Trophoblast cell (in vitro differentiated cells and primary cell): ENCODE measurements at regions not wholly inside any gene's neighbourhood (a gene's known extent, or its start where the extent isn't known, plus 50 kb on each side); places are given as distances from the start of the nearest gene placed in this dataset.

Source experiments
- DNase-seq, 2 donors: peaks; one replicate each; pipeline ENCODE4 v3.0.0-alpha.2; 2016
- H2AFZ ChIP-seq: 2 replicates; pipeline ENCODE4 v1.6.1; 2013; ENCODE audit warnings: low read length, moderate library complexity, mild to moderate bottlenecking; ENCODE audit not compliant: insufficient read depth, poor library complexity
- H2AK5ac ChIP-seq: 2 replicates; pipeline ENCODE4 v1.6.1; 2013; ENCODE audit warnings: mild to moderate bottlenecking, low read length
- H2BK120ac ChIP-seq: 2 replicates; pipeline ENCODE4 v1.6.1; 2013; ENCODE audit warnings: low read length, mild to moderate bottlenecking, moderate library complexity; ENCODE audit not compliant: insufficient read depth, poor library complexity
- H2BK12ac ChIP-seq: 2 replicates; pipeline ENCODE4 v1.6.1; 2013; ENCODE audit warnings: mild to moderate bottlenecking, low read length, moderate library complexity
- H2BK5ac ChIP-seq: 2 replicates; pipeline ENCODE4 v1.6.1; 2013; ENCODE audit warnings: low read length, low read depth, moderate library complexity, mild to moderate bottlenecking; ENCODE audit not compliant: poor library complexity
- H3K14ac ChIP-seq: 2 replicates; pipeline ENCODE4 v1.6.1; 2013; ENCODE audit warnings: mild to moderate bottlenecking, low read length
- H3K18ac ChIP-seq: 2 replicates; pipeline ENCODE4 v1.6.1; 2013; ENCODE audit warnings: mild to moderate bottlenecking, low read length
- H3K23ac ChIP-seq: 2 replicates; pipeline ENCODE4 v1.6.1; 2013; ENCODE audit warnings: low read length
- H3K27ac ChIP-seq: 2 replicates; pipeline ENCODE4 v1.5.1; 2013; ENCODE audit warnings: low read depth, mild to moderate bottlenecking, inconsistent platforms, low read length, moderate library complexity
- H3K27me3 ChIP-seq: 2 replicates; pipeline ENCODE4 v1.6.1; 2013; ENCODE audit warnings: inconsistent platforms, mild to moderate bottlenecking, low read length, moderate library complexity; ENCODE audit not compliant: insufficient read depth
- H3K36me3 ChIP-seq, 2 experiments: 1 replicate in 1 of 2; 2 replicates in 1 of 2; pipeline ENCODE4 v1.6.1; 2013; ENCODE audit warnings: low read length in 2 of 2, mild to moderate bottlenecking in 2 of 2, moderate library complexity in 1 of 2; ENCODE audit not compliant: insufficient read depth in 2 of 2, control insufficient read depth in 1 of 2
- H3K4ac ChIP-seq: 2 replicates; pipeline ENCODE4 v1.6.1; 2013; ENCODE audit warnings: low read depth, mild to moderate bottlenecking, low read length, moderate library complexity
- H3K4me1 ChIP-seq, 2 experiments: 1 replicate in 1 of 2; 2 replicates in 1 of 2; pipeline ENCODE4 v1.6.1; 2013; ENCODE audit warnings: low read length in 2 of 2, mild to moderate bottlenecking in 2 of 2, moderate library complexity in 1 of 2; ENCODE audit not compliant: insufficient read depth in 2 of 2, control insufficient read depth in 1 of 2
- H3K4me2 ChIP-seq: 2 replicates; pipeline ENCODE4 v1.6.1; 2013; ENCODE audit warnings: inconsistent platforms, mild to moderate bottlenecking, low read length, moderate library complexity
- H3K4me3 ChIP-seq: 2 replicates; pipeline ENCODE4 v1.5.1; 2013; ENCODE audit warnings: mild to moderate bottlenecking, low read depth, low read length, inconsistent platforms
- H3K79me1 ChIP-seq: one replicate; pipeline ENCODE4 v1.6.1; 2013; ENCODE audit warnings: low read length
- H3K79me2 ChIP-seq: 2 replicates; pipeline ENCODE4 v1.6.1; 2013; ENCODE audit warnings: low read length, mild to moderate bottlenecking; ENCODE audit not compliant: control insufficient read depth, insufficient read depth, poor library complexity
- H3K9ac ChIP-seq: 2 replicates; pipeline ENCODE4 v1.6.1; 2013; ENCODE audit warnings: mild to moderate bottlenecking, low read length
- H3K9me3 ChIP-seq: 2 replicates; pipeline ENCODE4 v1.6.1; 2013; ENCODE audit warnings: low read depth, mild to moderate bottlenecking, control low read depth, inconsistent platforms, low read length; ENCODE audit not compliant: insufficient read depth
- H4K12ac ChIP-seq: 2 replicates; pipeline ENCODE4 v1.6.1; 2013; ENCODE audit warnings: low read depth, mild to moderate bottlenecking, low read length, moderate library complexity
- H4K8ac ChIP-seq: 2 replicates; pipeline ENCODE4 v1.6.1; 2013; ENCODE audit warnings: low read depth, mild to moderate bottlenecking, low read length, moderate library complexity
- H4K91ac ChIP-seq: one replicate; pipeline ENCODE4 v1.6.1; 2013; ENCODE audit warnings: low read depth, mild to moderate bottlenecking, low read length, moderate library complexity
- WGBS: extraction: QIAGEN DNeasy Blood & Tissue Kit; methylation state at CpG from one replicate; pipeline ENCODE4 v1.1.7; 2013; ENCODE audit warnings: missing lambda C conversion rate; ENCODE audit not compliant: insufficient read length, insufficient coverage; ENCODE audit errors: extremely low coverage; 5-methylcytosine and 5-hydroxymethylcytosine counted together

DNA sequence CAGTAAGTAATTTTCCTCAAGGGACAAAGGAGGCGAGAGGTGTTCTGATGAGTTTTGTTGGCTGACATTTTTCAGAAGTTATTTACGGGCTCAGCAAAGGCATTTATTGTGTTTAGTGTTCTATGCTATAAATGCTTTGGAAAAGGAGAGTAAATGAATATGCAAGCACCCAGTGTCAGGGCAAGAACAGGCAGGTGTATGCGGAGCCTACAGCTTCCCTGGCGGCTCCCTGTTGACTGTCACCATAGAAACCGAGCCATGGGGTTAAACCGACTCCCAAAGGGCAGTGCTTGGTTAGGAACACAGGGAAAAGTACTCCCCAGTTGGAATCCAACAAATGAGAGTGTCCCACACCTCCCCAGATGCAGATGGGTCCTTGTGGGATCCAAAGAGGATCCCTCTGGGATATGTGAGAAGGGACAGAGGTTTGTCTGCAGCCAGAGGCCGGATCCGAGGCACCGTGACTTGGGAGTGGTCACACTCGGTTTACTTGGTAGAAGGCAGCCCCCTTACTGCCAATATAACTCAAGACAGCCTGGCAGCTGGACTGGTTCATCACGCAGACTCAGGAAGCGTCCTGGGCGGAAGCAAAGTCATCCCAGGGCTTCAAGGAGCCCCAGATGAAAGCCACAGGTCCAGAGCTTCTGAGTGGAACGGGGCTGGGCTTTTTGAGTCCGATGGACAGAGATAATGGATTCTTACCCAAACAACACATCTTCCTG, 329.7 kb downstream of the CTTN start:
- no peak overlapping the region for H2BK5ac ChIP-seq
- H4K8ac ChIP-seq: no peak overlapping the region
- H3K18ac ChIP-seq: no peak overlapping the region
- no peak overlapping the region for H3K4me2 ChIP-seq
- H2BK12ac ChIP-seq: no peak overlapping the region
- no peaks in the 10 kb centered on the region for H3K79me2 ChIP-seq
- H3K9me3 ChIP-seq: no peaks in the 10 kb centered on the region
- no peaks in the 10 kb centered on the region for H3K79me1 ChIP-seq
- H3K27ac ChIP-seq: no peak overlapping the region
- H3K23ac ChIP-seq: no peak overlapping the region
- H3K36me3 ChIP-seq: no peaks in the 10 kb centered on the region
- H3K14ac ChIP-seq: no peak overlapping the region
- H3K4me3 ChIP-seq: no peak overlapping the region
- no peak overlapping the region for H4K91ac ChIP-seq
- no peak overlapping the region for H3K4ac ChIP-seq
- DNase-seq: no peak
- H2BK120ac ChIP-seq: no peak overlapping the region
- no peak overlapping the region for H2AK5ac ChIP-seq
- WGBS: no CpG with 5 or more reads among the region's 15 CpGs
- peaks cover 4 to 5% of the 10 kb centered on the region in 2 experiments for H3K4me1 ChIP-seq
- H2AFZ ChIP-seq: no peak overlapping the region
- H3K9ac ChIP-seq: no peak overlapping the region
- no peaks in the 10 kb centered on the region for H3K27me3 ChIP-seq
- no peak overlapping the region for H4K12ac ChIP-seq

GRCh38 chr11:70729949-70730348, 331.6 kb downstream of the CTTN start:
- Histone ChIP-seq H3K18ac (no peak overlapping the region), H4K12ac (no peak overlapping the region), H3K9ac (no peak overlapping the region), H2AFZ (no peak overlapping the region), H2BK12ac (no peak overlapping the region), H3K27me3 (no peaks in the 10 kb centered on the region), H2BK5ac (no peak overlapping the region), H3K23ac (no peak overlapping the region), H3K36me3 (no peaks in the 10 kb centered on the region), H2BK120ac (no peak overlapping the region), H3K9me3 (peaks cover 1% of the 10 kb centered on the region), H3K79me1 (no peaks in the 10 kb centered on the region), H3K14ac (no peak overlapping the region), H3K27ac (no peak overlapping the region), H3K4me3 (no peak overlapping the region), H2AK5ac (no peak overlapping the region), H4K91ac (no peak overlapping the region), H3K4ac (no peak overlapping the region), H3K4me2 (no peak overlapping the region), H3K4me1 (peaks cover 4 to 5% of the 10 kb centered on the region in 2 experiments), H3K79me2 (no peaks in the 10 kb centered on the region), H4K8ac (no peak overlapping the region)
- WGBS: no CpG with 5 or more reads among the region's 6 CpGs
- DNase-seq: no peak

- no peak overlapping the region for H3K4ac ChIP-seq
- no peaks in the 10 kb centered on the region for H3K79me1 ChIP-seq
- H3K18ac ChIP-seq: no peak overlapping the region
- H4K12ac ChIP-seq: no peak overlapping the region
- no peak overlapping the region for H3K4me2 ChIP-seq
- H3K4me1 ChIP-seq: peaks cover 4 to 5% of the 10 kb centered on the region in 2 experiments
- no peak overlapping the region for H3K4me3 ChIP-seq
- H3K36me3 ChIP-seq: no peaks in the 10 kb centered on the region
- peaks cover 1% of the 10 kb centered on the region for H3K9me3 ChIP-seq
- no peak overlapping the region for H3K23ac ChIP-seq
- no peak overlapping the region for H3K27ac ChIP-seq
- H2AFZ ChIP-seq: no peak overlapping the region
- no peak overlapping the region for H4K8ac ChIP-seq
- no peak overlapping the region for H3K14ac ChIP-seq
- no CpG with 5 or more reads among the region's 6 CpGs for WGBS
- H3K9ac ChIP-seq: no peak overlapping the region
- no peak overlapping the region for H4K91ac ChIP-seq
- DNase-seq: no peak
- no peaks in the 10 kb centered on the region for H3K79me2 ChIP-seq
- no peak overlapping the region for H2BK12ac ChIP-seq
- H2BK5ac ChIP-seq: no peak overlapping the region
- H2AK5ac ChIP-seq: no peak overlapping the region
- H3K27me3 ChIP-seq: no peaks in the 10 kb centered on the region
- H2BK120ac ChIP-seq: no peak overlapping the region
Measured at GRCh38 chr11:70730411-70730810, 332.1 kb downstream of the CTTN start.

DNA sequence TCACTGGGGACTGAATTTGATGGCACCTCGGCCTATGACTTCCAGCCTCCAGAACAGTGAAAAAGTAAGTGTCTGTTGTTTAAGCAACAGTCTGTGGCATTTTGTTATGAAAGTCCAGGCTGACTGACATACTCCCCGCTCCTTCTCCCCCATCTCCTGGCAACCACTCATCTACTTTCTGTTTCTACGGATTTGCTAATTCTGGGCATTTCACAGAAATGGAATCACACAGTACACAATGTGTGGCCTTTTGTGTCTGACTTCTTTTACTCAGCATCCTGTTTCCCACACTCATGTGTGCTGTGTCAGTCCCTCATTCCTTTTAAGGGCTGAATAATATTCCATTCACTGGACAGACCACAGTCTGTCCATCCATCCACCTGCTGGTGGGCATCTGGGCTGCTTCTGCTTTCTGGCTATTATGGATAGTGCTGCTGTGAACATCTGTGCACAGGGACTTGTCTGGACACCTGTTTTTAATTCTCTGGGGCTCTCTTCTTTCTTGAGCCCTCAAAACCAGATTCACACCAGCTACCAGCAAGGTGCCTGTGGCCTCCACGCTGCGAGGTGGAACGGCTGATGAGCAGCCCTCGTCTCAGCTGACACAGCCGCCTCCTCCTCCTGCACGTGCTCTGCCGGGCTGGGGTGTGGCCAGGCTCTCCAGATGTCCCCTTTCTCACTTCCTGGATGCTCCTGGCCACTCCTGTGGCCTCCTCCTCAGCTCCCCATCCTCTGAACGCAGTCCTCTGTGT, 333.1 kb downstream of the CTTN start:
- no peak overlapping the region for H3K4me3 ChIP-seq
- no peaks in the 10 kb centered on the region for H3K79me1 ChIP-seq
- H4K12ac ChIP-seq: no peak overlapping the region
- H3K4me2 ChIP-seq: no peak overlapping the region
- no peaks in the 10 kb centered on the region for H3K36me3 ChIP-seq
- peaks cover 4 to 5% of the 10 kb centered on the region in 2 experiments for H3K4me1 ChIP-seq
- no peak overlapping the region for H3K9ac ChIP-seq
- H2BK12ac ChIP-seq: no peak overlapping the region
- H3K23ac ChIP-seq: no peak overlapping the region
- no peak overlapping the region for H4K8ac ChIP-seq
- H3K4ac ChIP-seq: no peak overlapping the region
- no peaks in the 10 kb centered on the region for H3K27me3 ChIP-seq
- H3K79me2 ChIP-seq: no peaks in the 10 kb centered on the region
- no peak overlapping the region for H2BK120ac ChIP-seq
- peak in 1 of 2 donors; percentile 37 for DNase-seq
- H3K27ac ChIP-seq: no peak overlapping the region
- WGBS: no CpG with 5 or more reads among the region's 11 CpGs
- no peak overlapping the region for H2AK5ac ChIP-seq
- no peak overlapping the region for H3K18ac ChIP-seq
- H3K14ac ChIP-seq: no peak overlapping the region
- peaks cover 1% of the 10 kb centered on the region for H3K9me3 ChIP-seq
- no peak overlapping the region for H4K91ac ChIP-seq
- H2AFZ ChIP-seq: no peak overlapping the region
- H2BK5ac ChIP-seq: no peak overlapping the region
